Neural crest cell (in vitro differentiated cells): ENCODE measurements at regions not wholly inside any gene's neighbourhood (a gene's known extent, or its start where the extent isn't known, plus 50 kb on each side); places are given as distances from the start of the nearest gene placed in this dataset.

Source experiments
- DNase-seq: peaks from one replicate; pipeline ENCODE4 v3.0.0; 2021; ENCODE audit warnings: low read depth, mixed read lengths, low spot score
- H3K27ac Mint-ChIP-seq: one replicate; pipeline ENCODE4 v1.8.0; 2021; ENCODE audit warnings: mild to moderate bottlenecking, mixed read lengths; ENCODE audit not compliant: unreplicated experiment
- H3K27me3 Mint-ChIP-seq: 2 replicates; pipeline ENCODE4 v1.8.0; 2021; ENCODE audit warnings: low read depth, mild to moderate bottlenecking, mixed read lengths
- H3K36me3 Mint-ChIP-seq: 2 replicates; pipeline ENCODE4 v1.8.0; 2021; ENCODE audit warnings: low read depth, mild to moderate bottlenecking, mixed read lengths
- H3K4me1 Mint-ChIP-seq: 2 replicates; pipeline ENCODE4 v1.8.0; 2021; ENCODE audit warnings: mixed read lengths
- H3K4me3 Mint-ChIP-seq: one replicate; pipeline ENCODE4 v1.8.0; 2021; ENCODE audit warnings: mild to moderate bottlenecking, mixed read lengths
- H3K9me3 Mint-ChIP-seq: 2 replicates; pipeline ENCODE4 v1.8.0; 2021; ENCODE audit warnings: mixed read lengths
- TF ChIP-seq, protein P1 (sequence below): fragments of 200-600 bp; sonication (generic); conservative IDR thresholded peaks from 2 replicates; pipeline ENCODE4 v1.5.0; 2021; ENCODE audit warnings: antibody characterized with exemption, mild to moderate bottlenecking

- DNase-seq, result no peak
- Mint-ChIP-seq H3K27ac (no peak overlapping the region), H3K4me3 (no peak overlapping the region), H3K27me3 (no peaks in the 10 kb centered on the region), H3K9me3 (no peaks in the 10 kb centered on the region), H3K4me1 (no peaks in the 10 kb centered on the region), H3K36me3 (no peaks in the 10 kb centered on the region)
- TF ChIP-seq, protein P1, sequence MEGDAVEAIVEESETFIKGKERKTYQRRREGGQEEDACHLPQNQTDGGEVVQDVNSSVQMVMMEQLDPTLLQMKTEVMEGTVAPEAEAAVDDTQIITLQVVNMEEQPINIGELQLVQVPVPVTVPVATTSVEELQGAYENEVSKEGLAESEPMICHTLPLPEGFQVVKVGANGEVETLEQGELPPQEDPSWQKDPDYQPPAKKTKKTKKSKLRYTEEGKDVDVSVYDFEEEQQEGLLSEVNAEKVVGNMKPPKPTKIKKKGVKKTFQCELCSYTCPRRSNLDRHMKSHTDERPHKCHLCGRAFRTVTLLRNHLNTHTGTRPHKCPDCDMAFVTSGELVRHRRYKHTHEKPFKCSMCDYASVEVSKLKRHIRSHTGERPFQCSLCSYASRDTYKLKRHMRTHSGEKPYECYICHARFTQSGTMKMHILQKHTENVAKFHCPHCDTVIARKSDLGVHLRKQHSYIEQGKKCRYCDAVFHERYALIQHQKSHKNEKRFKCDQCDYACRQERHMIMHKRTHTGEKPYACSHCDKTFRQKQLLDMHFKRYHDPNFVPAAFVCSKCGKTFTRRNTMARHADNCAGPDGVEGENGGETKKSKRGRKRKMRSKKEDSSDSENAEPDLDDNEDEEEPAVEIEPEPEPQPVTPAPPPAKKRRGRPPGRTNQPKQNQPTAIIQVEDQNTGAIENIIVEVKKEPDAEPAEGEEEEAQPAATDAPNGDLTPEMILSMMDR, result no peak
Measured at GRCh38 chr10:14438576-14438975, 107.9 kb upstream of the FRMD4A start.

DNA sequence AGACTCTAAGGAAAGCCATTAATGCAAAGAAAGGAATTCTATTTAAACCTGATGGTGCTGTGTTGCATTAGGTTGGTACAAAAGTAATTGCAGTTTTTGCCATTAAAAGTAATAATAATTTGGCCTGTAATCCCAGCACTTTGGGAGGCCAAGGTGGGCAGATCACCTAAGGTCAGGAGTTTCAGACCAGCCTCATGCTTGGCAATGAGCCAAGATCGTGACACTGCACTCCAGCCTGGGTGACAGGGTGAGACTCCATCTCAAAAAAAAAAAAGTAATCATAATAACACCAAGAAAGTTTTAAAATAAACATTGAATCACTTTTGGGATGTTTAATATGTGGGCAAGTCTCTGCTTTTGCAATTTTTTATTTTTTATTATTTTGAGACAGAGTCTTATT lies 107.3 kb upstream of the FRMD4A start:
- Mint-ChIP-seq H3K4me3 (no peak overlapping the region), H3K4me1 (no peaks in the 10 kb centered on the region)
- TF ChIP-seq, protein P1, result no peak

GRCh38 chr10:14435976-14436632 lies 105.4 kb upstream of the FRMD4A start:
- Mint-ChIP-seq H3K36me3 (no peaks in the 10 kb centered on the region), H3K27me3 (no peaks in the 10 kb centered on the region), H3K4me3 (no peak overlapping the region), H3K27ac (no peak overlapping the region), H3K4me1 (no peaks in the 10 kb centered on the region), H3K9me3 (no peaks in the 10 kb centered on the region)
- TF ChIP-seq, protein P1, result no peak
- DNase-seq, result no peak

More for the DNA sequence above, 107.3 kb upstream of the FRMD4A start:
- H3K36me3 Mint-ChIP-seq, result no peaks in the 10 kb centered on the region
- no peaks in the 10 kb centered on the region for H3K27me3 Mint-ChIP-seq
- H3K9me3 Mint-ChIP-seq, result no peaks in the 10 kb centered on the region
- H3K27ac Mint-ChIP-seq, result no peak overlapping the region
- no peak for DNase-seq

- no peak overlapping the region for H3K4me3 Mint-ChIP-seq
- DNase-seq, result no peak
- H3K27ac Mint-ChIP-seq, result no peak overlapping the region
- H3K9me3 Mint-ChIP-seq, result peaks cover 2% of the 10 kb centered on the region
- peaks cover 12% of the 10 kb centered on the region for H3K4me1 Mint-ChIP-seq
- H3K27me3 Mint-ChIP-seq, result peaks cover 3% of the 10 kb centered on the region
- TF ChIP-seq, protein P1, result no peak
- no peaks in the 10 kb centered on the region for H3K36me3 Mint-ChIP-seq
Measured at GRCh38 chr10:14433147-14433546, 102.4 kb upstream of the FRMD4A start.

- peaks cover 12% of the 10 kb centered on the region for H3K4me1 Mint-ChIP-seq
- no peak overlapping the region for H3K4me3 Mint-ChIP-seq
- DNase-seq, result no peak
- peaks cover 3% of the 10 kb centered on the region for H3K27me3 Mint-ChIP-seq
- TF ChIP-seq, protein P1, result no peak
- no peak overlapping the region for H3K27ac Mint-ChIP-seq
- H3K9me3 Mint-ChIP-seq, result peaks cover 5% of the 10 kb centered on the region
- no peaks in the 10 kb centered on the region for H3K36me3 Mint-ChIP-seq
Measured at GRCh38 chr10:14431868-14432267, 101.1 kb upstream of the FRMD4A start.
